GM12872 (cell line): ENCODE measurements at regions not wholly inside any gene's neighbourhood (a gene's known extent, or its start where the extent isn't known, plus 50 kb on each side); places are given as distances from the start of the nearest gene placed in this dataset.

Experiments
- CTCF ChIP-seq: IDR thresholded peaks from 3 replicates; pipeline ENCODE4 v1.5.1; 2011; ENCODE audit warnings: low read depth, mild to moderate bottlenecking, low read length, moderate library complexity; ENCODE audit not compliant: insufficient read depth

- no peak for TF ChIP-seq CTCF
These were observed 714.1 kb downstream of the DHX35 start for GRCh38 chr20:39676241-39676640.

GRCh38 chr20:39674842-39675241 lies 712.7 kb downstream of the DHX35 start:
- TF ChIP-seq CTCF: no peak

GRCh38 chr20:39670988-39671387 lies 708.8 kb downstream of the DHX35 start:
- no peak for TF ChIP-seq CTCF

- TF ChIP-seq CTCF: no peak
These were observed 707.5 kb downstream of the DHX35 start for GRCh38 chr20:39669659-39670058.

GRCh38 chr20:39668038-39668437 lies 705.9 kb downstream of the DHX35 start:
- no peak for TF ChIP-seq CTCF

GRCh38 chr20:39661833-39662232 lies 699.7 kb downstream of the DHX35 start:
- no peak for TF ChIP-seq CTCF

- no peak for TF ChIP-seq CTCF
These were observed 698.8 kb downstream of the DHX35 start for GRCh38 chr20:39660965-39661364.

DNA sequence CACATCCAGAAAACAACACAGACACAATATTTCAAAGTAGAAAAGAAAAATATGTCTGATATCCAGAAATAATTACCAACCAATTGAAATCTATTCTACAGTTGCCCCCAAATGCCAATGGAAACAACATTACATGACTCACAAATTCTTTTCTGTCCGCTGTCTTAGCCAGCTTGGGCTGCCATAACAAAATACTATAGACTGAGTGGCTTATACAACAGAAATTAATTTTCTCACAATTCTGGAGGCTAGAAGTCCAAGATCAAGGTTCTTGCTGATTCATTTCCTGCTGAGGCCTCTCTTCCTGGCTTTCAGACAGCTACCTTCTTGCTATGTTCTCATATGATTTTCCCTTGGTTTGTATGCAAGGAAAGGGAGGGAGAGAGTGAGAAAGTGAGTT lies 698.1 kb downstream of the DHX35 start:
- no peak for TF ChIP-seq CTCF
